ENCODE measurements at regions not wholly inside any gene's neighbourhood (a gene's known extent, or its start where the extent isn't known, plus 50 kb on each side); places are given as distances from the start of the nearest gene placed in this dataset.

DNA sequence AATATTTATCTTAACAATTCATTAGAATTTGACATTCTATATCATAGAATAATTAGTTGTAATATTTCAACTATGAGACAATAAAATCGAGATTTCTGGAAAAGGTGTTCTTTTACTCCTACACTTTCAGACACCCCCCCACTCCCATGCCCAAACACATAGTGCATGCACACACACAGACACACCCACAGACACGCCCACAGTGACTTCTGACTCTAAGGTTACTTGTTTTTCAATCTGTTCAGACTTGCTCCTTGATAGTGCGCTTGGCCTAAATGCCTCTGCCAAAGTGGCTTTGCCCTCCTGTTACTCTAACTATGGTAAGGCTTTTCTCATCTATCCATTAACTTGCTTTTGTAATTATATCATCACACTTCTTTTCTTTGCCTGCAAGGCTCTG, 144.0 kb upstream of the PPP1R3A start:
- Histone ChIP-seq H2AFZ (no peak overlapping the region), H3K36me3 (ENCODE audit: control insufficient read depth, insufficient read depth, low read length) (no peaks in the 10 kb centered on the region), H3K27me3 (ENCODE audit: control insufficient read depth, insufficient read depth, low read length) (no peaks in the 10 kb centered on the region), H3K9ac (no peak overlapping the region), H3K27ac (no peak overlapping the region), H3K9me3 (ENCODE audit: control insufficient read depth, low read length) (no peaks in the 10 kb centered on the region), H3K4me2 (ENCODE audit: low read length) (no peak overlapping the region), H3K4me1 (no peaks in the 10 kb centered on the region), H3K79me2 (no peaks in the 10 kb centered on the region), H3K4me3 (ENCODE audit: low read depth, low read length) (no peak overlapping the region)
- TF ChIP-seq, protein P1, sequence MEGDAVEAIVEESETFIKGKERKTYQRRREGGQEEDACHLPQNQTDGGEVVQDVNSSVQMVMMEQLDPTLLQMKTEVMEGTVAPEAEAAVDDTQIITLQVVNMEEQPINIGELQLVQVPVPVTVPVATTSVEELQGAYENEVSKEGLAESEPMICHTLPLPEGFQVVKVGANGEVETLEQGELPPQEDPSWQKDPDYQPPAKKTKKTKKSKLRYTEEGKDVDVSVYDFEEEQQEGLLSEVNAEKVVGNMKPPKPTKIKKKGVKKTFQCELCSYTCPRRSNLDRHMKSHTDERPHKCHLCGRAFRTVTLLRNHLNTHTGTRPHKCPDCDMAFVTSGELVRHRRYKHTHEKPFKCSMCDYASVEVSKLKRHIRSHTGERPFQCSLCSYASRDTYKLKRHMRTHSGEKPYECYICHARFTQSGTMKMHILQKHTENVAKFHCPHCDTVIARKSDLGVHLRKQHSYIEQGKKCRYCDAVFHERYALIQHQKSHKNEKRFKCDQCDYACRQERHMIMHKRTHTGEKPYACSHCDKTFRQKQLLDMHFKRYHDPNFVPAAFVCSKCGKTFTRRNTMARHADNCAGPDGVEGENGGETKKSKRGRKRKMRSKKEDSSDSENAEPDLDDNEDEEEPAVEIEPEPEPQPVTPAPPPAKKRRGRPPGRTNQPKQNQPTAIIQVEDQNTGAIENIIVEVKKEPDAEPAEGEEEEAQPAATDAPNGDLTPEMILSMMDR (IDR thresholded peaks at IDR 0.05), result no peak

- H3K4me3 ChIP-seq (ENCODE audit: low read depth, low read length), result no peak overlapping the region
- no peaks in the 10 kb centered on the region for H3K79me2 ChIP-seq
- H3K9ac ChIP-seq, result no peak overlapping the region
- no peak overlapping the region for H3K4me2 ChIP-seq (ENCODE audit: low read length)
- H3K36me3 ChIP-seq (ENCODE audit: control insufficient read depth, insufficient read depth, low read length), result no peaks in the 10 kb centered on the region
- TF ChIP-seq, protein P1 (IDR thresholded peaks at IDR 0.05), result no peak
- H3K27me3 ChIP-seq (ENCODE audit: control insufficient read depth, insufficient read depth, low read length), result no peaks in the 10 kb centered on the region
- no peaks in the 10 kb centered on the region for H3K4me1 ChIP-seq
- no peak overlapping the region for H2AFZ ChIP-seq
- H3K9me3 ChIP-seq (ENCODE audit: control insufficient read depth, low read length), result no peaks in the 10 kb centered on the region
- no peak overlapping the region for H3K27ac ChIP-seq
These were observed 133.1 kb upstream of the PPP1R3A start for GRCh38 chr7:114051871-114052331.

- H3K27ac ChIP-seq, result no peak overlapping the region
- H3K9me3 ChIP-seq (ENCODE audit: control insufficient read depth, low read length), result no peaks in the 10 kb centered on the region
- H3K9ac ChIP-seq, result no peak overlapping the region
- H3K4me3 ChIP-seq (ENCODE audit: low read depth, low read length), result no peak overlapping the region
- no peaks in the 10 kb centered on the region for H3K27me3 ChIP-seq (ENCODE audit: control insufficient read depth, insufficient read depth, low read length)
- H3K36me3 ChIP-seq (ENCODE audit: control insufficient read depth, insufficient read depth, low read length), result no peaks in the 10 kb centered on the region
- no peaks in the 10 kb centered on the region for H3K79me2 ChIP-seq
- no peak overlapping the region for H2AFZ ChIP-seq
- no peak overlapping the region for H3K4me2 ChIP-seq (ENCODE audit: low read length)
- TF ChIP-seq, protein P1 (IDR thresholded peaks at IDR 0.05), result no peak
- no peaks in the 10 kb centered on the region for H3K4me1 ChIP-seq
These were observed 131.8 kb upstream of the PPP1R3A start for GRCh38 chr7:114050571-114050970.

DNA sequence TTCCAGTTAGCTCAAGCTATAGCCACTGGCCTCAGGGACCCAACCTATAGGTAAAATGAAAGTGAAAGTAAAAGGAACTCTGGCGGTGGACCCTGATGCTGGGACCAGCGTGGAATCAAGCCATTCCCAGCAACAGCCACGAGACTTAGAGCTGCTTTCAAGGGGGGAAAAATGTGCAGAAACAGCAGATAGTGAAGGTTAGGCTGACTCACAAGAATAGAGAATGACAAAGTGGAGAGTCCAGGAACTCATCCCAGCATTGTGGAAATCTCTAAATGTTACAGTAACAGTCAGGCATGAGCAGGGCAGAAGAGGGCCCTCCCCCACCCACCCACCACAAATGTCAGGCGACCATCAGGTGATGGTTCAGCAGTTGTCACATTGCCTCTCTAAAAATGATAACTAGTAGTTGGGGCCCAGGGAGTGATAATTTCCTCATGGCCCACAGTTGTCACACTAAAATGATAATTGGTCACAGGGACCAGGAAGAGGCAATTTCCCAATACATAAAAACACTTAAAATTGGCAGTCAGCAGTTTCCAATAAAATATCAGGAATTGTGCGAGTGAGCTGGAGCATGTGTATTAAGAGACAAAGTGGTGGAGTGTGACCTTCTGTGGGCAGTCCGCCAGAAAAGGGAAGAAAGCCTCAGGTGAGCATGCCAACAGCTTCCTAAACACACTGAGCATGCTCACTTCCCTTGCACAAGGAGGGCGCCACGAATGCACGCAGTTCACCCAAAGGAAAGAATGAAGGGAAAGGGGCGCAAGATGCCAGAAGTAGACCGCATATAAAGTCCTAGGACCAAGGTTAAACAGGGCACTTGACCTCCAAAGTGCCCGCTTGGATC, 129.8 kb upstream of the PPP1R3A start:
- H3K9me3 ChIP-seq (ENCODE audit: control insufficient read depth, low read length), result no peaks in the 10 kb centered on the region
- H3K36me3 ChIP-seq (ENCODE audit: control insufficient read depth, insufficient read depth, low read length), result no peaks in the 10 kb centered on the region
- H2AFZ ChIP-seq, result peak overlapping the region; percentile 54
- TF ChIP-seq, protein P1 (IDR thresholded peaks at IDR 0.05), result no peak
- H3K4me2 ChIP-seq (ENCODE audit: low read length), result peak overlapping the region; percentile 31
- H3K27me3 ChIP-seq (ENCODE audit: control insufficient read depth, insufficient read depth, low read length), result no peaks in the 10 kb centered on the region
- H3K27ac ChIP-seq, result no peak overlapping the region
- H3K4me3 ChIP-seq (ENCODE audit: low read depth, low read length), result peak overlapping the region; percentile 7
- no peaks in the 10 kb centered on the region for H3K4me1 ChIP-seq
- H3K9ac ChIP-seq, result no peak overlapping the region
- no peaks in the 10 kb centered on the region for H3K79me2 ChIP-seq

- Histone ChIP-seq H3K9me3 (ENCODE audit: control insufficient read depth, low read length) (no peaks in the 10 kb centered on the region), H3K9ac (no peak overlapping the region), H3K4me1 (no peaks in the 10 kb centered on the region), H3K4me2 (ENCODE audit: low read length) (peak overlapping the region; percentile 31), H3K27ac (no peak overlapping the region), H3K4me3 (ENCODE audit: low read depth, low read length) (peak overlapping the region; percentile 7), H3K36me3 (ENCODE audit: control insufficient read depth, insufficient read depth, low read length) (no peaks in the 10 kb centered on the region), H3K79me2 (no peaks in the 10 kb centered on the region), H3K27me3 (ENCODE audit: control insufficient read depth, insufficient read depth, low read length) (no peaks in the 10 kb centered on the region), H2AFZ (peak overlapping the region; percentile 54)
- TF ChIP-seq, protein P1 (IDR thresholded peaks at IDR 0.05), result no peak
These were observed 129.1 kb upstream of the PPP1R3A start for GRCh38 chr7:114047889-114048288.

Measured in parathyroid adenoma (tissue), 2 donors.